GM10266 (cell line): ENCODE measurements at regions not wholly inside any gene's neighbourhood (a gene's known extent, or its start where the extent isn't known, plus 50 kb on each side); places are given as distances from the start of the nearest gene placed in this dataset.

Experiments used
- DNase-seq: peaks from one replicate; pipeline ENCODE4 v3.0.0; 2012; ENCODE audit errors: extremely low spot score
- CTCF ChIP-seq: IDR thresholded peaks from 2 replicates; pipeline ENCODE4 v1.5.1; 2012; ENCODE audit warnings: mild to moderate bottlenecking, low read depth; ENCODE audit not compliant: control insufficient read depth, insufficient read depth; ENCODE audit errors: missing control alignments

- no peak for TF ChIP-seq CTCF
- no peak for DNase-seq
Observed at GRCh38 chr7:86209036-86209435, 434.7 kb upstream of the GRM3 start.

- DNase-seq: no peak
- TF ChIP-seq CTCF: no peak
Observed at GRCh38 chr7:86207740-86208139, 436.0 kb upstream of the GRM3 start.

- TF ChIP-seq CTCF: no peak
- no peak for DNase-seq
Observed at GRCh38 chr7:86202833-86203232, 440.9 kb upstream of the GRM3 start.

GRCh38 chr7:86201767-86202166 lies 441.9 kb upstream of the GRM3 start:
- no peak for TF ChIP-seq CTCF

GRCh38 chr7:86199881-86200614 lies 443.7 kb upstream of the GRM3 start:
- TF ChIP-seq CTCF: no peak
- no peak for DNase-seq

More at GRCh38 chr7:86201767-86202166, 441.9 kb upstream of the GRM3 start:
- no peak for DNase-seq

GRCh38 chr7:86190351-86190750 lies 453.4 kb upstream of the GRM3 start:
- DNase-seq: no peak
- TF ChIP-seq CTCF: no peak

GRCh38 chr7:86181474-86181873 lies 462.2 kb upstream of the GRM3 start:
- TF ChIP-seq CTCF: no peak
- no peak for DNase-seq
